GM12873 (cell line): ENCODE measurements at regions not wholly inside any gene's neighbourhood (a gene's known extent, or its start where the extent isn't known, plus 50 kb on each side); places are given as distances from the start of the nearest gene placed in this dataset.

ENCODE experiments used
- TF ChIP-seq, protein P1 (sequence below): IDR thresholded peaks from 2 replicates; pipeline ENCODE4 v1.5.1; 2012; ENCODE audit warnings: low read depth, mild to moderate bottlenecking, moderate library complexity, low read length, control low read depth; ENCODE audit not compliant: insufficient read depth; ENCODE audit errors: missing control alignments

DNA sequence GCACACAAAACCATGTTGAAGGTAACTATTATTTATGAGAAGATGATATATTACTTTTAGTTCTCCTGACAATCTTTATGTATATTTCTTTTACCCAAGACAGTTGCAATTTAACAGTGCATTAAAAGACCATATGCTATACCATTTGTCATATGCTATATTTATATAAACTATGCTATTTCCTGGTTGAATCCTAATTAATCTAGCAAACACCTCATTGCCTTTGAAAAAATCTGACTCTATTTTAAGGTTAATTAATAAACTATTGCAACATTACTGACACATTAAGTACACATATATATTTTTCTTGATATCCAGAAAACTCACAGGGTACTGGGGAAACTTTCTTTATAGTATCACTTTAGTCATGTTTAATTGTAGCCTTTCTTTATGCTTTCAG is 649.4 kb upstream of the PCDH20 start:
- TF ChIP-seq, protein P1, sequence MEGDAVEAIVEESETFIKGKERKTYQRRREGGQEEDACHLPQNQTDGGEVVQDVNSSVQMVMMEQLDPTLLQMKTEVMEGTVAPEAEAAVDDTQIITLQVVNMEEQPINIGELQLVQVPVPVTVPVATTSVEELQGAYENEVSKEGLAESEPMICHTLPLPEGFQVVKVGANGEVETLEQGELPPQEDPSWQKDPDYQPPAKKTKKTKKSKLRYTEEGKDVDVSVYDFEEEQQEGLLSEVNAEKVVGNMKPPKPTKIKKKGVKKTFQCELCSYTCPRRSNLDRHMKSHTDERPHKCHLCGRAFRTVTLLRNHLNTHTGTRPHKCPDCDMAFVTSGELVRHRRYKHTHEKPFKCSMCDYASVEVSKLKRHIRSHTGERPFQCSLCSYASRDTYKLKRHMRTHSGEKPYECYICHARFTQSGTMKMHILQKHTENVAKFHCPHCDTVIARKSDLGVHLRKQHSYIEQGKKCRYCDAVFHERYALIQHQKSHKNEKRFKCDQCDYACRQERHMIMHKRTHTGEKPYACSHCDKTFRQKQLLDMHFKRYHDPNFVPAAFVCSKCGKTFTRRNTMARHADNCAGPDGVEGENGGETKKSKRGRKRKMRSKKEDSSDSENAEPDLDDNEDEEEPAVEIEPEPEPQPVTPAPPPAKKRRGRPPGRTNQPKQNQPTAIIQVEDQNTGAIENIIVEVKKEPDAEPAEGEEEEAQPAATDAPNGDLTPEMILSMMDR, result no peak

DNA sequence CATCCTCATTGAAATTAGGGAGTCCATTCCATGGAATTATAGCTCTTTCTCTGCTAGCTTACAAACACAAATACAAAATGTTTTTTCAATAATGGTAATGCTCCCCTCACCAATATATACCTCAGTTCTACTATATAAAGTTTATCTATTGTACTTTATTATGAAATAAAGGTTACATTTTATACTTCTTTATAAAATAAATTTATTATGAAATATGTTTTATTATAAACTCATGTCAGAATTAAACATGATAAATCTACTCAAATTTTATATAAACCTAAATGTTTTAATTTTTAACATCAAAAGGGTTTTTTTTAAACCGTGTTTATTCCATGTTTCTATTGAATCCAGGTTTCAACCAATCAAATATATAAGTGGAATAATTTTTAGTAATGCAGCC is 646.1 kb upstream of the PCDH20 start:
- TF ChIP-seq, protein P1, result no peak

DNA sequence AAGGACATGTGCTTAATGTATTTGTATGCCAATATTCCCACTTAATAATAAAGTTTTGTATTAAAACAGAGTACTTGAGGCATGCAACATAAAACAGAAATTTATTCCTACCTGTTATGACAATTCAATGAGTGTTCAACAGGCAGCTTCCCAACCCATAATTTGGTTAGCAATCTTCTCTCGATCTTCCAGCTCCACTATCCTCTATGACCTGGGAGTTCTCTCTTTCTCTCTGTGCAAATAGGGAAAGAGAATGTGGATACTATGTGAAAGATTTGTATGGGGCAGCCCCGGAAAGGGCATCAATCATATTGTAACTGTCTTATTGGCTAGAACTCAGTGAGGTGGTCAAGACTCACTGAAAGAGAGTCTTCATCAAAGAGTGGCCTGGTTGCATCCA is 644.9 kb upstream of the PCDH20 start:
- TF ChIP-seq, protein P1, result no peak

DNA sequence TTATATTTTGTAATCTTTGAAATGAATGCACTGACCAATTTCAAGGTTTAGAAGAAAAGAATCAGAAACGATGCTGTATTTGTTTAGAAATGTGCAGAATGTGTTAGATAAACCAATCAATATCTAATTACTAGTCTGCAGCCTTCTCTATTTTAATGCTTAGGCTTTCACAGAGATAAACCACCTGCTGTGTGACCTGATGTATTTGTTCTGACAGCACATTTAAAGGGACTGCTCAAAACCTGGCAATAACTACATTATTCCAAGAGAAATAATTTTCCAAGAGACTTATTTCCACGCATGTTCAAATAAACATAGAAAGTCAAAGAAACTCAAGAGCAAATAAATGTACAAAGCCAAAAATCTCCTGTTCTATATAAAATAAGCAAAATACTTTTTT is 641.6 kb upstream of the PCDH20 start:
- TF ChIP-seq, protein P1, result no peak

DNA sequence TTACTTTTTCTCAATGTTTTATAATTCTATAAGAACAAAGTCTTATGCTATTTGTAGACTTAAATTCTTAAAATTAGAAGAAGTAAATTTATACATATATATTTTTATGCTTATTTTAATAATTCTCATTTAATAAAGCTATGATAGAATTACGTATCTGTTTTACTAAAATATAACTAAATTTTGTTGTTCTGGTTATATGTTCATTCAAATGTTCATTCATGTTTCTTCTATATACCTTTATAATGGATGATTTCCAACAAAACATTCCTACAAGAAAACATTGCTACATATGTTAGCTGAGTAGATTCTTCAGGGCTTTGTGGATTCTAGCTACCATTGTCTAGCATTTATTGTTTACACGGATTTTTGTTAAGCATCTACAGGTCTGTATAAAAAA is 634.3 kb upstream of the PCDH20 start:
- TF ChIP-seq, protein P1, result no peak

DNA sequence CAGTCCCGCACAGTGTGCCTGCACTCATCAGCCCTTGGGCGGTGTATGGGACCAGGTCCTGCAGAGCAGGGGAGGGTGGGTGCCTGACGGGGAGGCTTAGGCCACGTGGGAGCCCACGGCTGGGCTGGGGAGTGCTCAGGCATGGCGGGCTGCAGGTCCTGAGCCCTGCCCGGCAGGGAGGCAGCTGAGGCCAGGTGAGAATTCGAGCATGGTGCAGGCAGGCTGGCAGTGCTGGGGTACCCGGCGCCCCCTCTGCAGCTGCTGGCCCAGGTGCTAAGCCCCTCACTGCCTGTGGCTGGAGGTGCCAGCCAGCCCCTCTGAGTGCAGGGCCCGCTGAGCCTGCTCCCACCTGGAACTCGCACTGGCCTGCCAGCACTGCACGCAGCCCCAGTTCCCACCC is 630.9 kb upstream of the PCDH20 start:
- TF ChIP-seq, protein P1, result no peak

DNA sequence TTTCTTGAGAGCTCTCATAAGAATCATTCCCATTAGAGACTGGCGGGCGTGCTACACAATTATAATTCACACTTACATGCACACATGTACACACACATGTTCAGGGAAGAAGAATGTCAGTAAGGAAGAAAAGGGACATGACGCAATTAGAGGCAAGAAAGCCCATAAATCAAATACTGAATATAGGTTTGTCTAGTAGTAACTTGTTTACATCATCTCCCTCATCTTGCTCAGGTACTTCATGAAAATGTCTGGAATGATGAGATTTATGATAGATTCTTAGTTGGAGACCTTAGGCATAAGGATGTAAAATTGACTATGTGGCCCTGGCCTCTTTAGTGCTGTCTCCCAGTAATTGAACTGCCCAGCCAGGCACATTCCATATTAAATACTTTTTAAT is 628.0 kb upstream of the PCDH20 start:
- TF ChIP-seq, protein P1, result no peak

DNA sequence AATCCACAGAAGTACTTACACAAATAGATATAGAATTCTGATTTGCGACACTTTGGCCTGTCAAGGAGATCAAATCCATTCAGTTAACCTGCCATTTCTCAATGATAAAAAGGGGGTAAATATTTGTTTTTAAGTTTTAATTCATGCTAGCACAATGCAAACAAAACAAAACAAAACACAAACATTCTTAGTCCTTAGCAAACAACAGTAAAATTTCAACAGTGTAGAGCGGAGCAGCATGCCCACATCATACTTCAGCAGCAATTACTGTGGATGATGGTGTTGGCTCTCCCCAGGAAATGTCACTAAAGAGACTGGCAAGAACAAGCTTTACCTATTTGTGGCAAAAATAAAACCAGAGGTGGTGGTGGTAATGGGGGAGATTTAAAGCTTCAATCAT is 625.2 kb upstream of the PCDH20 start:
- TF ChIP-seq, protein P1, result no peak
